OCI-LY7 (cell line): ENCODE measurements at regions not wholly inside any gene's neighbourhood (a gene's known extent, or its start where the extent isn't known, plus 50 kb on each side); places are given as distances from the start of the nearest gene placed in this dataset.

Source experiments
- BruUV-seq: library from RNA; stranded (reverse); fragments of 400-500 nt; replicated peaks from 2 replicates; lab custom pipeline; 2021; lab: Mats Ljungman, UMichigan
- CTCF ChIA-PET: fragments of 300-600 bp; sonication (Branson Sonifier 250); formaldehyde crosslinking; loops from one replicate; lab custom pipeline; 2022; ENCODE audit warnings: antibody characterized with exemption; ENCODE audit not compliant: unreplicated experiment; lab: Charles Lee
- POLR2A ChIA-PET: fragments of 300-600 bp; sonication (Branson Sonifier 250); formaldehyde crosslinking; loops from one replicate; lab custom pipeline; 2022; ENCODE audit warnings: antibody characterized with exemption; lab: Charles Lee
- DNase-seq: peaks from one replicate; pipeline ENCODE4 v3.0.0-alpha.2; 2015; ENCODE audit warnings: low spot score
- H2AFZ ChIP-seq: fragments of 200-600 bp; sonication (generic), shearing (Covaris generic); 2 replicates; pipeline ENCODE4 v1.6.1; 2014; ENCODE audit warnings: mild to moderate bottlenecking, antibody characterized with exemption, low read length, moderate library complexity
- H3K27ac ChIP-seq: fragments of 200-600 bp; sonication (generic); 2 replicates; pipeline ENCODE4 v1.5.1; 2014; ENCODE audit warnings: mixed run types, low read depth, mild to moderate bottlenecking, moderate library complexity, low read length, inconsistent platforms; ENCODE audit not compliant: poor library complexity, severe bottlenecking
- H3K36me3 ChIP-seq: fragments of 200-600 bp; sonication (generic); 2 replicates; pipeline ENCODE4 v1.6.1; 2014; ENCODE audit warnings: mild to moderate bottlenecking, antibody characterized with exemption, low read length, moderate library complexity, mixed read lengths; ENCODE audit not compliant: insufficient read depth
- H3K4me1 ChIP-seq: fragments of 200-600 bp; sonication (generic); 2 replicates; pipeline ENCODE4 v1.5.1; 2014; ENCODE audit warnings: mild to moderate bottlenecking, low read length; ENCODE audit not compliant: insufficient read depth, poor library complexity, severe bottlenecking
- H3K4me2 ChIP-seq: fragments of 200-600 bp; sonication (generic); 2 replicates; pipeline ENCODE4 v1.6.1; 2014; ENCODE audit warnings: mild to moderate bottlenecking, low read length
- H3K4me3 ChIP-seq: fragments of 200-600 bp; sonication (generic); 2 replicates; pipeline ENCODE4 v1.5.1; 2014; ENCODE audit warnings: mild to moderate bottlenecking, low read depth, low read length; ENCODE audit not compliant: poor library complexity, severe bottlenecking
- H3K79me2 ChIP-seq: fragments of 200-600 bp; sonication (generic); 2 replicates; pipeline ENCODE4 v1.6.1; 2016; ENCODE audit warnings: low read depth, mild to moderate bottlenecking, low read length, moderate library complexity, mixed read lengths; ENCODE audit not compliant: insufficient read depth
- H3K9me2 ChIP-seq: fragments of 200-600 bp; sonication (generic); 2 replicates; pipeline ENCODE4 v1.6.1; 2016; ENCODE audit warnings: mild to moderate bottlenecking, low read length, mixed read lengths; ENCODE audit not compliant: insufficient read depth
- H3K9me3 ChIP-seq: fragments of 200-600 bp; sonication (generic); 2 replicates; pipeline ENCODE4 v1.6.1; 2014; ENCODE audit warnings: mild to moderate bottlenecking, mixed run types, low read length, mixed read lengths
- H4K20me1 ChIP-seq: fragments of 200-600 bp; sonication (generic); 2 replicates; pipeline ENCODE4 v1.6.1; 2014; ENCODE audit warnings: mild to moderate bottlenecking, antibody characterized with exemption, low read length, moderate library complexity, mixed read lengths; ENCODE audit not compliant: insufficient read depth
- CTCF ChIP-seq: fragments of 200-600 bp; sonication (generic); conservative IDR thresholded peaks from 2 replicates; pipeline ENCODE4 v1.5.1; 2014; ENCODE audit warnings: mild to moderate bottlenecking, antibody characterized with exemption, low read length, moderate library complexity, mixed read lengths
- EZH2phosphoT487 ChIP-seq: fragments of 200-600 bp; sonication (generic); IDR thresholded peaks from 2 replicates; pipeline ENCODE4 v1.6.1; 2018; ENCODE audit warnings: low read depth, borderline replicate concordance, mild to moderate bottlenecking, mixed run types, antibody characterized with exemption, low read length, moderate library complexity, mixed read lengths
- intact Hi-C: fragments of 100-400 bp; cut with micrococcal nuclease; formaldehyde crosslinking; loops from one replicate; pipeline ENCODE4 v1.10.0; 2022; ENCODE audit not compliant: unreplicated experiment

- Histone ChIP-seq H3K4me1 (peaks cover 11% of the 10 kb centered on the region), H3K36me3 (no peaks in the 10 kb centered on the region), H3K9me2 (no peaks in the 10 kb centered on the region), H3K27ac (peak overlapping the region; percentile 2), H3K79me2 (no peaks in the 10 kb centered on the region), H3K4me2 (peak overlapping the region; percentile 67), H2AFZ (peak overlapping the region; percentile 100), H3K9me3 (no peaks in the 10 kb centered on the region), H3K4me3 (peak overlapping the region; percentile 62), H4K20me1 (no peaks in the 10 kb centered on the region)
- no TSS peak for BruUV-seq
- TF ChIP-seq EZH2phosphoT487 (no peak), CTCF (no peak)
- ChIA-PET CTCF (no interaction called here), POLR2A (interaction anchor here (0.6 to 1.7 kb wide), 9 partner anchors 9 to 381 kb away, joined by 3 to 11 read pairs (median 4); no protein-coding TSS in a partner anchor)
- DNase-seq, result peak; percentile 80
- intact Hi-C loops, result loop anchor here (2.0 kb wide), 1 partner anchor 52 kb away; no protein-coding TSS in a partner anchor
Measured at GRCh38 chr21:33968080-33968994, 52.7 kb upstream of the ATP5PO start.

- no TSS peak for BruUV-seq
- Histone ChIP-seq H3K4me1 (peaks cover 11% of the 10 kb centered on the region), H4K20me1 (no peaks in the 10 kb centered on the region), H2AFZ (no peak overlapping the region), H3K79me2 (no peaks in the 10 kb centered on the region), H3K4me3 (no peak overlapping the region), H3K36me3 (no peaks in the 10 kb centered on the region), H3K9me2 (no peaks in the 10 kb centered on the region), H3K27ac (no peak overlapping the region), H3K4me2 (peak overlapping the region; percentile 67; the same call in 1 of the 2 replicates), H3K9me3 (no peaks in the 10 kb centered on the region)
- no peak for DNase-seq
- POLR2A ChIA-PET, result interaction anchor here (0.8 to 1.8 kb wide), 4 partner anchors 11 to 123 kb away, joined by 3 to 11 read pairs (median 4); no protein-coding TSS in a partner anchor
- intact Hi-C loops, result no loop called here
- TF ChIP-seq CTCF (no peak), EZH2phosphoT487 (no peak)
- CTCF ChIA-PET, result no interaction called here
Measured at GRCh38 chr21:33967086-33967571, 51.5 kb upstream of the ATP5PO start.
